Esophagus muscularis mucosa (tissue), 3 donors: ENCODE measurements at regions not wholly inside any gene's neighbourhood (a gene's known extent, or its start where the extent isn't known, plus 50 kb on each side); places are given as distances from the start of the nearest gene placed in this dataset.

ENCODE experiments used
- POLR2A ChIP-seq: fragments of 450-650 bp; IDR thresholded peaks from one replicate; pipeline ENCODE4 v1.6.1; 2017; ENCODE audit warnings: antibody characterized with exemption, moderate library complexity, mild to moderate bottlenecking, low read depth
- TF ChIP-seq, protein P1 (sequence below), 3 experiments: fragments of 200-600 bp in 2 of 3; fragments of 450-650 bp in 1 of 3; sonication (generic) in 2 of 3; IDR thresholded peaks; one replicate each; pipeline ENCODE4 v1.5.1; 2017 to 2019; ENCODE audit warnings: antibody characterized with exemption in 3 of 3, mild to moderate bottlenecking in 2 of 3, moderate library complexity in 1 of 3

DNA sequence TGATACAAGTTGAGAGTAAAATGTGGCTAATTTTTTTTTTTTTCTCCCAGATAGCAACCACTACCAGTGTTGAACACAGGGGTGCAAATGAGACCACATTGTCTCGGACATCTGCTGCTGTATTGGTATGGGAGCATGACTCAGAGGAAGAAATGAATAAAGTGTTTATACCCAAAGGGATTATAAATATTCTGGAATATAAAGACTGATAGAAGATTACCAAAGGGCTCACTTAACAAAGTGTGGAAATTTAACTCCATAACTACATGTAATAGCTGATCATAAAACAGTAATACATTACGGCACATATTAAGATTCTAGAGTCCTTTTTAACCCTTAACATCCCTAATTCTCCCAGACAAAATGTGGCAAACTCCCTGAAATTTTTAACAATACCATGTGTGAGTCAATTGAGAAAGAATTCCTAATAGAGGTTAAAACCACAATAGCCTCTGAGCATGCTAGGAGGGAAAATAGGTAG lies 1023.0 kb upstream of the ACVR2A start:
- TF ChIP-seq POLR2A = no peak
- TF ChIP-seq, protein P1, sequence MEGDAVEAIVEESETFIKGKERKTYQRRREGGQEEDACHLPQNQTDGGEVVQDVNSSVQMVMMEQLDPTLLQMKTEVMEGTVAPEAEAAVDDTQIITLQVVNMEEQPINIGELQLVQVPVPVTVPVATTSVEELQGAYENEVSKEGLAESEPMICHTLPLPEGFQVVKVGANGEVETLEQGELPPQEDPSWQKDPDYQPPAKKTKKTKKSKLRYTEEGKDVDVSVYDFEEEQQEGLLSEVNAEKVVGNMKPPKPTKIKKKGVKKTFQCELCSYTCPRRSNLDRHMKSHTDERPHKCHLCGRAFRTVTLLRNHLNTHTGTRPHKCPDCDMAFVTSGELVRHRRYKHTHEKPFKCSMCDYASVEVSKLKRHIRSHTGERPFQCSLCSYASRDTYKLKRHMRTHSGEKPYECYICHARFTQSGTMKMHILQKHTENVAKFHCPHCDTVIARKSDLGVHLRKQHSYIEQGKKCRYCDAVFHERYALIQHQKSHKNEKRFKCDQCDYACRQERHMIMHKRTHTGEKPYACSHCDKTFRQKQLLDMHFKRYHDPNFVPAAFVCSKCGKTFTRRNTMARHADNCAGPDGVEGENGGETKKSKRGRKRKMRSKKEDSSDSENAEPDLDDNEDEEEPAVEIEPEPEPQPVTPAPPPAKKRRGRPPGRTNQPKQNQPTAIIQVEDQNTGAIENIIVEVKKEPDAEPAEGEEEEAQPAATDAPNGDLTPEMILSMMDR (IDR thresholded peaks at IDR 0.05) = peak in 1 of 3 experiments; percentile 11
